Astrocyte (in vitro differentiated cells and primary cell): ENCODE measurements at regions not wholly inside any gene's neighbourhood (a gene's known extent, or its start where the extent isn't known, plus 50 kb on each side); places are given as distances from the start of the nearest gene placed in this dataset.

Experiments
- DNase-seq: peaks from one replicate; pipeline ENCODE4 v3.0.0-alpha.2; 2010; ENCODE audit warnings: low read depth
- FAIRE-seq: peaks from 2 replicates; lab custom pipeline; 2011; peaks lifted over from hg19 to GRCh38; lab: Jason Lieb, UNC
- H2AFZ ChIP-seq: 2 replicates; pipeline ENCODE4 v1.6.0; 2012; ENCODE audit warnings: low read depth, low read length, inconsistent platforms
- H3K27ac ChIP-seq: 2 replicates; pipeline ENCODE4 v1.5.1; 2011; ENCODE audit warnings: low read depth, low read length, inconsistent platforms
- H3K27me3 ChIP-seq: 2 replicates; pipeline ENCODE4 v1.6.0; 2011; ENCODE audit warnings: low read length, inconsistent platforms; ENCODE audit not compliant: insufficient read depth
- H3K36me3 ChIP-seq: 2 replicates; pipeline ENCODE4 v1.5.1; 2011; ENCODE audit warnings: low read length, inconsistent platforms; ENCODE audit not compliant: insufficient read depth
- H3K4me1 ChIP-seq: 2 replicates; pipeline ENCODE4 v1.5.1; 2011; ENCODE audit warnings: low read length, inconsistent platforms; ENCODE audit not compliant: insufficient read depth
- H3K4me2 ChIP-seq: 2 replicates; pipeline ENCODE4 v1.6.0; 2012; ENCODE audit warnings: low read length, inconsistent platforms
- H3K4me3 ChIP-seq: 2 replicates; pipeline ENCODE4 v1.5.1; 2011; ENCODE audit warnings: low read depth, mild to moderate bottlenecking, low read length, inconsistent platforms; ENCODE audit not compliant: insufficient read depth
- H3K79me2 ChIP-seq: 2 replicates; pipeline ENCODE4 v1.6.0; 2012; ENCODE audit warnings: mild to moderate bottlenecking, low read length, inconsistent platforms; ENCODE audit not compliant: insufficient read depth
- H3K9ac ChIP-seq: 2 replicates; pipeline ENCODE4 v1.6.0; 2012; ENCODE audit warnings: mild to moderate bottlenecking, low read length, inconsistent platforms
- H3K9me3 ChIP-seq: 2 replicates; pipeline ENCODE4 v1.5.1; 2012; ENCODE audit warnings: low read depth, mild to moderate bottlenecking, low read length, inconsistent platforms; ENCODE audit not compliant: insufficient read depth
- H4K20me1 ChIP-seq: 2 replicates; pipeline ENCODE4 v1.6.0; 2012; ENCODE audit warnings: low read length, inconsistent platforms; ENCODE audit not compliant: insufficient read depth
- H3K27ac Mint-ChIP-seq: one replicate; pipeline ENCODE4 v1.8.0; 2021; ENCODE audit warnings: mild to moderate bottlenecking, mixed read lengths; ENCODE audit not compliant: unreplicated experiment
- H3K27me3 Mint-ChIP-seq: one replicate; pipeline ENCODE4 v1.8.0; 2021; ENCODE audit warnings: low read depth, mixed read lengths; ENCODE audit not compliant: unreplicated experiment
- H3K36me3 Mint-ChIP-seq: one replicate; pipeline ENCODE4 v1.8.0; 2021; ENCODE audit warnings: low read depth, mixed read lengths; ENCODE audit not compliant: unreplicated experiment
- H3K4me1 Mint-ChIP-seq: one replicate; pipeline ENCODE4 v1.8.0; 2021; ENCODE audit warnings: low read depth, mixed read lengths; ENCODE audit not compliant: unreplicated experiment
- H3K4me3 Mint-ChIP-seq: one replicate; pipeline ENCODE4 v1.8.0; 2021; ENCODE audit warnings: mild to moderate bottlenecking, moderate library complexity, mixed read lengths; ENCODE audit not compliant: unreplicated experiment
- H3K9me3 Mint-ChIP-seq: one replicate; pipeline ENCODE4 v1.8.0; 2021; ENCODE audit warnings: mild to moderate bottlenecking, mixed read lengths; ENCODE audit not compliant: unreplicated experiment
- EZH2 ChIP-seq: IDR thresholded peaks from 2 replicates; pipeline ENCODE4 v1.6.1; 2012; ENCODE audit warnings: mild to moderate bottlenecking, low read length, inconsistent platforms; ENCODE audit not compliant: insufficient read depth
- TF ChIP-seq, protein P1 (sequence below): IDR thresholded peaks from 2 replicates; pipeline ENCODE4 v1.5.1; 2011; ENCODE audit warnings: low read depth, mild to moderate bottlenecking, inconsistent platforms, low read length, moderate library complexity; ENCODE audit not compliant: insufficient read depth

DNA sequence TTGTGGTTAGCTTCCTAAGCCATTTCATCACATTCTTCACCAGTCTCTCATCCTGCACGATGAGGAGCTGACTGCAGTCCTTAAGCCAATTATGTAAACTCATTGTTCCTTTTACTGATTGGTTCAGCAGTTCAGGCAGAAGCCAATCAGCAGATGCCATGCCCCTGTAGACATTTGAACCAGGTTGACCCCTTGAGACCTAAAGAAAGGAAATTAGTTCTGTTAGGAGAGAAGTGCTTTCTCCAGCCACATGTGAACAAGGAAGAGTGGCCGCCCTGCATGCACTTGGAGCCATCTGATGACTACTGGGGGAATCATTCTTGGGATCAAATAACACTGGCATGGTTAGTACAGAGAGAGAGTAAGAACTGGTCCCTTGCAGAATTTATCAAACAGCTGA lies 535.2 kb upstream of the ID4 start:
- Histone ChIP-seq H3K9me3 (no peaks in the 10 kb centered on the region), H3K27ac (peak overlapping the region; percentile 31), H3K4me1 (peaks cover 6% of the 10 kb centered on the region), H4K20me1 (no peaks in the 10 kb centered on the region), H2AFZ (no peak overlapping the region), H3K4me2 (peak overlapping the region; percentile 28), H3K27me3 (no peaks in the 10 kb centered on the region), H3K4me3 (no peak overlapping the region), H3K36me3 (no peaks in the 10 kb centered on the region), H3K9ac (no peak overlapping the region), H3K79me2 (no peaks in the 10 kb centered on the region)
- H3K9me3 Mint-ChIP-seq = no peaks in the 10 kb centered on the region
- peaks cover 17% of the 10 kb centered on the region for H3K4me1 Mint-ChIP-seq
- TF ChIP-seq, protein P1, sequence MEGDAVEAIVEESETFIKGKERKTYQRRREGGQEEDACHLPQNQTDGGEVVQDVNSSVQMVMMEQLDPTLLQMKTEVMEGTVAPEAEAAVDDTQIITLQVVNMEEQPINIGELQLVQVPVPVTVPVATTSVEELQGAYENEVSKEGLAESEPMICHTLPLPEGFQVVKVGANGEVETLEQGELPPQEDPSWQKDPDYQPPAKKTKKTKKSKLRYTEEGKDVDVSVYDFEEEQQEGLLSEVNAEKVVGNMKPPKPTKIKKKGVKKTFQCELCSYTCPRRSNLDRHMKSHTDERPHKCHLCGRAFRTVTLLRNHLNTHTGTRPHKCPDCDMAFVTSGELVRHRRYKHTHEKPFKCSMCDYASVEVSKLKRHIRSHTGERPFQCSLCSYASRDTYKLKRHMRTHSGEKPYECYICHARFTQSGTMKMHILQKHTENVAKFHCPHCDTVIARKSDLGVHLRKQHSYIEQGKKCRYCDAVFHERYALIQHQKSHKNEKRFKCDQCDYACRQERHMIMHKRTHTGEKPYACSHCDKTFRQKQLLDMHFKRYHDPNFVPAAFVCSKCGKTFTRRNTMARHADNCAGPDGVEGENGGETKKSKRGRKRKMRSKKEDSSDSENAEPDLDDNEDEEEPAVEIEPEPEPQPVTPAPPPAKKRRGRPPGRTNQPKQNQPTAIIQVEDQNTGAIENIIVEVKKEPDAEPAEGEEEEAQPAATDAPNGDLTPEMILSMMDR = no peak
- no peak for TF ChIP-seq EZH2
- no peak overlapping the region for H3K4me3 Mint-ChIP-seq
- DNase-seq (peak; percentile 78), FAIRE-seq (no peak)
- H3K36me3 Mint-ChIP-seq = no peaks in the 10 kb centered on the region
- H3K27ac Mint-ChIP-seq = peak overlapping the region; percentile 29
- no peaks in the 10 kb centered on the region for H3K27me3 Mint-ChIP-seq

DNA sequence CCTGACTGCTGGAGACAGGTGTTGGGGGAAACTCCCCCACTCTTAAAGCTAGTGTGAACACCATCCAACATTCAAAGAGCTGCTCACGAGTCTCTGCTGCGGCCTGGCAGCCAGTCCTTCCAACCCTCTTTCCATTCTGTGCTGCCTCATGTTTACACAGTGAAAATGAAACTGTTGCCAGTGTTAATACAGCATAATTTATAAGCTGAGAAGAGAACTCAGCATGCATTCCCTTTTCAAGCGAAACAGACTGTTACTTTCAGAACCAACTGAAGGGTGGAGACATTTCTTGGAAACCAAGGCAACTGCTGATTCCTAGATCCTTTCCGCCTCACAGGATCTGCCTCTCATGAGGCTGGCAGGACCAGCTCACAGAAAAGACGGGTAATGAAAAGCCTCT lies 533.8 kb upstream of the ID4 start:
- peak; percentile 10 for DNase-seq
- no peak for TF ChIP-seq EZH2
- TF ChIP-seq, protein P1 = no peak
- Mint-ChIP-seq H3K4me1 (peaks cover 12% of the 10 kb centered on the region), H3K9me3 (no peaks in the 10 kb centered on the region), H3K27ac (no peak overlapping the region), H3K4me3 (no peak overlapping the region), H3K36me3 (no peaks in the 10 kb centered on the region), H3K27me3 (no peaks in the 10 kb centered on the region)
- H3K27me3 ChIP-seq = no peaks in the 10 kb centered on the region
- peaks cover 6% of the 10 kb centered on the region for H3K4me1 ChIP-seq
- H4K20me1 ChIP-seq = no peaks in the 10 kb centered on the region
- peak overlapping the region; percentile 70 for H2AFZ ChIP-seq
- no peak for FAIRE-seq
- H3K27ac ChIP-seq = no peak overlapping the region
- H3K4me3 ChIP-seq = no peak overlapping the region
- H3K79me2 ChIP-seq = no peaks in the 10 kb centered on the region
- H3K36me3 ChIP-seq = no peaks in the 10 kb centered on the region
- H3K9me3 ChIP-seq = no peaks in the 10 kb centered on the region
- peak overlapping the region; percentile 58 for H3K4me2 ChIP-seq
- H3K9ac ChIP-seq = no peak overlapping the region

DNA sequence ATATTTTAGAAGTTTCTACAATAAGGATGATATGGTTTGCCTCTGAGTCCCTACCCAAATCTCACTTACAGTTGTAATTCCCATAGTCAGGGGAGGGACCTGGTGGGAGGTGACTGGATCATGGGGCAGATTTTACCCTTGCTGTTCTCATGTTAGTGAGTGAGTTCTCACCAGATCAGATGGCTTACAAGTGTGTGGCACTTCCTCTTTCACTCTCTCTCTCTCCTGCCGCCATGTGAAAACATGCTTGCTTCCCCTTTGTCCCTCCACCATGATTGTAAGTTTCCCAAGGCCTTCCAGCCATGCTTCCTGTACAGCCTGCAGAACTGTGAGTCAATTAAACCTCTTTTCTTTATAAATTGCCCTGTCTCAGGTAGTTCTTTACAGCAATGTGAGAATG lies 527.5 kb upstream of the ID4 start:
- no peaks in the 10 kb centered on the region for H3K9me3 ChIP-seq
- H3K79me2 ChIP-seq = no peaks in the 10 kb centered on the region
- TF ChIP-seq, protein P1 = no peak
- no peak for TF ChIP-seq EZH2
- no peak overlapping the region for H2AFZ ChIP-seq
- H4K20me1 ChIP-seq = no peaks in the 10 kb centered on the region
- no peak overlapping the region for H3K9ac ChIP-seq
- DNase-seq = no peak
- peaks cover 10% of the 10 kb centered on the region for H3K4me1 Mint-ChIP-seq
- no peak for FAIRE-seq
- H3K27ac Mint-ChIP-seq = no peak overlapping the region
- H3K27ac ChIP-seq = no peak overlapping the region
- no peak overlapping the region for H3K4me3 Mint-ChIP-seq
- no peaks in the 10 kb centered on the region for H3K36me3 Mint-ChIP-seq
- peaks cover 1% of the 10 kb centered on the region for H3K27me3 ChIP-seq
- peaks cover 4% of the 10 kb centered on the region for H3K9me3 Mint-ChIP-seq
- H3K27me3 Mint-ChIP-seq = peaks cover 4% of the 10 kb centered on the region
- H3K4me3 ChIP-seq = no peak overlapping the region
- H3K4me2 ChIP-seq = no peak overlapping the region
- H3K4me1 ChIP-seq = no peaks in the 10 kb centered on the region
- no peaks in the 10 kb centered on the region for H3K36me3 ChIP-seq
